Activated CD4-positive, alpha-beta memory T cell treated with anti-CD3 and anti-CD28 coated beads, Interleukin-2, amount 10 ng/mL, durations not matched to agents 7 days and 5 days (primary cell): ENCODE measurements at regions not wholly inside any gene's neighbourhood (a gene's known extent, or its start where the extent isn't known, plus 50 kb on each side); places are given as distances from the start of the nearest gene placed in this dataset.
"Not testable (repeated sequence)": the region's sequence is repeated elsewhere in the genome, so short reads cannot be mapped to it uniquely, and the experiment has no call there.

Experiments
- CTCF ChIA-PET: fragments of 350-600 bp; sonication (Branson Sonifier 250); formaldehyde crosslinking; loops from one replicate; lab custom pipeline; 2021; ENCODE audit warnings: antibody characterized with exemption, inconsistent platforms; lab: Charles Lee
- POLR2A ChIA-PET: fragments of 350-600 bp; sonication (Branson Sonifier 250); formaldehyde crosslinking; loops from one replicate; lab custom pipeline; 2021; ENCODE audit warnings: antibody characterized with exemption; lab: Charles Lee
- DNase-seq: peaks from one replicate; pipeline ENCODE4 v3.0.0-alpha.2; 2020
- H3K27ac Mint-ChIP-seq: one replicate; pipeline ENCODE4 v1.8.0; 2021; ENCODE audit warnings: mild to moderate bottlenecking, mixed read lengths
- H3K27me3 Mint-ChIP-seq: one replicate; pipeline ENCODE4 v1.8.0; 2021; ENCODE audit warnings: mixed read lengths
- H3K36me3 Mint-ChIP-seq: one replicate; pipeline ENCODE4 v1.8.0; 2021; ENCODE audit warnings: low read depth, mixed read lengths
- H3K4me1 Mint-ChIP-seq: one replicate; pipeline ENCODE4 v1.8.0; 2021; ENCODE audit warnings: mixed read lengths
- H3K4me3 Mint-ChIP-seq: one replicate; pipeline ENCODE4 v1.8.0; 2021; ENCODE audit warnings: mild to moderate bottlenecking, mixed read lengths
- H3K9me3 Mint-ChIP-seq: one replicate; pipeline ENCODE4 v1.8.0; 2021; ENCODE audit warnings: mixed read lengths

GRCh38 chr22:48424201-48424627, 1403.5 kb downstream of the BRD1 start:
- H3K27ac Mint-ChIP-seq, result no peak overlapping the region
- H3K4me1 Mint-ChIP-seq, result no peaks in the 10 kb centered on the region
- no peak for DNase-seq
- ChIA-PET POLR2A (no interaction called here), CTCF (no interaction called here)
- no peak overlapping the region for H3K4me3 Mint-ChIP-seq
- H3K27me3 Mint-ChIP-seq, result no peaks in the 10 kb centered on the region
- H3K9me3 Mint-ChIP-seq, result no peaks in the 10 kb centered on the region
- H3K36me3 Mint-ChIP-seq, result no peaks in the 10 kb centered on the region

- CTCF ChIA-PET, result no interaction called here
These were observed 1404.2 kb downstream of the BRD1 start for GRCh38 chr22:48423481-48423911.

GRCh38 chr22:48422900-48423480, 1404.7 kb downstream of the BRD1 start:
- ChIA-PET POLR2A (no interaction called here), CTCF (no interaction called here)

More at GRCh38 chr22:48423481-48423911, 1404.2 kb downstream of the BRD1 start:
- Mint-ChIP-seq H3K27me3 (no peaks in the 10 kb centered on the region), H3K36me3 (no peaks in the 10 kb centered on the region), H3K9me3 (no peaks in the 10 kb centered on the region), H3K4me1 (no peaks in the 10 kb centered on the region), H3K4me3 (no peak overlapping the region), H3K27ac (no peak overlapping the region)
- POLR2A ChIA-PET, result no interaction called here
- no peak for DNase-seq

GRCh38 chr22:48418831-48419230, 1408.8 kb downstream of the BRD1 start:
- Mint-ChIP-seq H3K9me3 (no peaks in the 10 kb centered on the region), H3K4me1 (no peaks in the 10 kb centered on the region), H3K4me3 (no peak overlapping the region), H3K27me3 (no peaks in the 10 kb centered on the region), H3K36me3 (no peaks in the 10 kb centered on the region), H3K27ac (no peak overlapping the region)
- ChIA-PET CTCF (no interaction called here), POLR2A (no interaction called here)
- no peak for DNase-seq

More at GRCh38 chr22:48422900-48423480, 1404.7 kb downstream of the BRD1 start:
- no peaks in the 10 kb centered on the region for H3K9me3 Mint-ChIP-seq
- no peaks in the 10 kb centered on the region for H3K27me3 Mint-ChIP-seq
- no peaks in the 10 kb centered on the region for H3K36me3 Mint-ChIP-seq
- no peaks in the 10 kb centered on the region for H3K4me1 Mint-ChIP-seq
- no peak for DNase-seq
- H3K27ac Mint-ChIP-seq, result no peak overlapping the region
- H3K4me3 Mint-ChIP-seq, result no peak overlapping the region

GRCh38 chr22:48417225-48418070, 1410.2 kb downstream of the BRD1 start:
- Mint-ChIP-seq H3K36me3 (no peaks in the 10 kb centered on the region), H3K9me3 (no peaks in the 10 kb centered on the region), H3K4me1 (no peaks in the 10 kb centered on the region), H3K4me3 (no peak overlapping the region), H3K27me3 (no peaks in the 10 kb centered on the region), H3K27ac (no peak overlapping the region)
- ChIA-PET CTCF (no interaction called here), POLR2A (no interaction called here)
- no peak for DNase-seq

- Mint-ChIP-seq H3K9me3 (no peaks in the 10 kb centered on the region), H3K4me3 (no peak overlapping the region), H3K36me3 (no peaks in the 10 kb centered on the region), H3K4me1 (no peaks in the 10 kb centered on the region), H3K27ac (no peak overlapping the region), H3K27me3 (no peaks in the 10 kb centered on the region)
- POLR2A ChIA-PET, result no interaction called here
- no peak for DNase-seq
- CTCF ChIA-PET, result no interaction called here
These were observed 1411.1 kb downstream of the BRD1 start for GRCh38 chr22:48416396-48417224.

- Mint-ChIP-seq H3K4me3 (no peak overlapping the region), H3K4me1 (no peaks in the 10 kb centered on the region), H3K27me3 (no peaks in the 10 kb centered on the region), H3K36me3 (no peaks in the 10 kb centered on the region), H3K9me3 (no peaks in the 10 kb centered on the region), H3K27ac (no peak overlapping the region)
- POLR2A ChIA-PET, result no interaction called here
- CTCF ChIA-PET, result no interaction called here
- no peak for DNase-seq
These were observed 1412.2 kb downstream of the BRD1 start for GRCh38 chr22:48415520-48415919.

- no peaks in the 10 kb centered on the region for H3K4me1 Mint-ChIP-seq
- H3K27ac Mint-ChIP-seq, result no peak overlapping the region
- no peak overlapping the region for H3K4me3 Mint-ChIP-seq
- DNase-seq, result no peak
- H3K9me3 Mint-ChIP-seq, result no peaks in the 10 kb centered on the region
- no peaks in the 10 kb centered on the region for H3K27me3 Mint-ChIP-seq
- no peaks in the 10 kb centered on the region for H3K36me3 Mint-ChIP-seq
- CTCF ChIA-PET, result no interaction called here
- POLR2A ChIA-PET, result no interaction called here
These were observed 1413.0 kb downstream of the BRD1 start for GRCh38 chr22:48414651-48415050.

- POLR2A ChIA-PET, H3K36me3 Mint-ChIP-seq, H3K9me3 Mint-ChIP-seq, H3K4me3 Mint-ChIP-seq, H3K4me1 Mint-ChIP-seq, DNase-seq, CTCF ChIA-PET, H3K27ac Mint-ChIP-seq, H3K27me3 Mint-ChIP-seq: not testable (repeated sequence)
These were observed 1414.7 kb downstream of the BRD1 start for GRCh38 chr22:48412931-48413330.

- POLR2A ChIA-PET, result no interaction called here
- CTCF ChIA-PET, result no interaction called here
- H3K27ac Mint-ChIP-seq, result no peak overlapping the region
- DNase-seq, result no peak
- H3K27me3 Mint-ChIP-seq, result no peaks in the 10 kb centered on the region
- H3K4me3 Mint-ChIP-seq, result no peak overlapping the region
- no peaks in the 10 kb centered on the region for H3K9me3 Mint-ChIP-seq
- no peaks in the 10 kb centered on the region for H3K4me1 Mint-ChIP-seq
- no peaks in the 10 kb centered on the region for H3K36me3 Mint-ChIP-seq
These were observed 1417.1 kb downstream of the BRD1 start for GRCh38 chr22:48410536-48410935.

GRCh38 chr22:48407256-48407955, 1420.3 kb downstream of the BRD1 start:
- Mint-ChIP-seq H3K27ac (no peak overlapping the region), H3K36me3 (no peaks in the 10 kb centered on the region), H3K4me1 (no peaks in the 10 kb centered on the region), H3K27me3 (no peaks in the 10 kb centered on the region), H3K9me3 (no peaks in the 10 kb centered on the region), H3K4me3 (no peak overlapping the region)
- POLR2A ChIA-PET, result no interaction called here
- CTCF ChIA-PET, result no interaction called here
- DNase-seq, result no peak

- no peaks in the 10 kb centered on the region for H3K27me3 Mint-ChIP-seq
- no peaks in the 10 kb centered on the region for H3K4me1 Mint-ChIP-seq
- H3K27ac Mint-ChIP-seq, result no peak overlapping the region
- ChIA-PET POLR2A (no interaction called here), CTCF (no interaction called here)
- no peak for DNase-seq
- H3K4me3 Mint-ChIP-seq, result no peak overlapping the region
- H3K36me3 Mint-ChIP-seq, result no peaks in the 10 kb centered on the region
- H3K9me3 Mint-ChIP-seq, result no peaks in the 10 kb centered on the region
These were observed 1421.5 kb downstream of the BRD1 start for GRCh38 chr22:48406161-48406560.

- Mint-ChIP-seq H3K9me3 (no peaks in the 10 kb centered on the region), H3K27me3 (no peaks in the 10 kb centered on the region), H3K4me1 (no peaks in the 10 kb centered on the region), H3K36me3 (no peaks in the 10 kb centered on the region), H3K27ac (no peak overlapping the region), H3K4me3 (no peak overlapping the region)
- ChIA-PET POLR2A (no interaction called here), CTCF (no interaction called here)
- DNase-seq, result no peak
These were observed 1421.9 kb downstream of the BRD1 start for GRCh38 chr22:48405741-48406140.
